Tibial nerve (tissue), 3 donors: ENCODE measurements at regions not wholly inside any gene's neighbourhood (a gene's known extent, or its start where the extent isn't known, plus 50 kb on each side); places are given as distances from the start of the nearest gene placed in this dataset.

Experiments
- POLR2A ChIP-seq, 2 donors: fragments of 450-650 bp; IDR thresholded peaks; one replicate each; pipeline ENCODE4 v1.6.1; 2017; ENCODE audit warnings: antibody characterized with exemption in 2 of 2, mild to moderate bottlenecking in 2 of 2, moderate library complexity in 2 of 2
- TF ChIP-seq, protein P1 (sequence below), 5 experiments: fragments of 200-600 bp in 3 of 5; fragments of 450-650 bp in 2 of 5; sonication (generic) in 3 of 5; IDR thresholded peaks; one replicate each; pipeline ENCODE4 v1.5.1; 2016 to 2019; ENCODE audit warnings: antibody characterized with exemption in 5 of 5, mild to moderate bottlenecking in 3 of 5, moderate library complexity in 2 of 5

DNA sequence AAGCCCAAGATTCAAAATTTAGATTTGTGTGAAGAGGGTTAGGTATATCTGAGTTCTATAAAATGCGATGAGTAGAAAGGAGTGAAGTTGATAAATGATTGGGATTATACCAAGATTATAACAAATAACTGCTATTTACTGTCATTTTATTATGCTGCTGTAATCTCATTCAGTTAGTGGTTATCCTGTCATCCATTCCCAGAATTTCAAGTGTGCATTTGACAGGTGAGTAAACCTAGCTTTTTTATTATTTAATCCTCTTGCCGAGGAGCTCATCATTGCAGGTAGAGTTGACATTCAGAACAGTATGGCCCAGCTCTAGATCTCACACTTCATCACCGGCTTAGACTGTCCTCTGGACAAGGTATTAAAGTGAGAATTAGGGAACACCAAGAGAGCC is 1146.2 kb downstream of the CDH11 start:
- TF ChIP-seq, protein P1, sequence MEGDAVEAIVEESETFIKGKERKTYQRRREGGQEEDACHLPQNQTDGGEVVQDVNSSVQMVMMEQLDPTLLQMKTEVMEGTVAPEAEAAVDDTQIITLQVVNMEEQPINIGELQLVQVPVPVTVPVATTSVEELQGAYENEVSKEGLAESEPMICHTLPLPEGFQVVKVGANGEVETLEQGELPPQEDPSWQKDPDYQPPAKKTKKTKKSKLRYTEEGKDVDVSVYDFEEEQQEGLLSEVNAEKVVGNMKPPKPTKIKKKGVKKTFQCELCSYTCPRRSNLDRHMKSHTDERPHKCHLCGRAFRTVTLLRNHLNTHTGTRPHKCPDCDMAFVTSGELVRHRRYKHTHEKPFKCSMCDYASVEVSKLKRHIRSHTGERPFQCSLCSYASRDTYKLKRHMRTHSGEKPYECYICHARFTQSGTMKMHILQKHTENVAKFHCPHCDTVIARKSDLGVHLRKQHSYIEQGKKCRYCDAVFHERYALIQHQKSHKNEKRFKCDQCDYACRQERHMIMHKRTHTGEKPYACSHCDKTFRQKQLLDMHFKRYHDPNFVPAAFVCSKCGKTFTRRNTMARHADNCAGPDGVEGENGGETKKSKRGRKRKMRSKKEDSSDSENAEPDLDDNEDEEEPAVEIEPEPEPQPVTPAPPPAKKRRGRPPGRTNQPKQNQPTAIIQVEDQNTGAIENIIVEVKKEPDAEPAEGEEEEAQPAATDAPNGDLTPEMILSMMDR (IDR thresholded peaks at IDR 0.05): no peak
- no peak for TF ChIP-seq POLR2A (IDR thresholded peaks at IDR 0.05)
